Tibial nerve (tissue), 3 donors: ENCODE measurements at regions not wholly inside any gene's neighbourhood (a gene's known extent, or its start where the extent isn't known, plus 50 kb on each side); places are given as distances from the start of the nearest gene placed in this dataset.

Experiments
- POLR2A ChIP-seq, 2 donors: fragments of 450-650 bp; IDR thresholded peaks; one replicate each; pipeline ENCODE4 v1.6.1; 2017; ENCODE audit warnings: antibody characterized with exemption in 2 of 2, mild to moderate bottlenecking in 2 of 2, moderate library complexity in 2 of 2
- TF ChIP-seq, protein P1 (sequence below), 5 experiments: fragments of 200-600 bp in 3 of 5; fragments of 450-650 bp in 2 of 5; sonication (generic) in 3 of 5; IDR thresholded peaks; one replicate each; pipeline ENCODE4 v1.5.1; 2016 to 2019; ENCODE audit warnings: antibody characterized with exemption in 5 of 5, mild to moderate bottlenecking in 3 of 5, moderate library complexity in 2 of 5

- TF ChIP-seq, protein P1, sequence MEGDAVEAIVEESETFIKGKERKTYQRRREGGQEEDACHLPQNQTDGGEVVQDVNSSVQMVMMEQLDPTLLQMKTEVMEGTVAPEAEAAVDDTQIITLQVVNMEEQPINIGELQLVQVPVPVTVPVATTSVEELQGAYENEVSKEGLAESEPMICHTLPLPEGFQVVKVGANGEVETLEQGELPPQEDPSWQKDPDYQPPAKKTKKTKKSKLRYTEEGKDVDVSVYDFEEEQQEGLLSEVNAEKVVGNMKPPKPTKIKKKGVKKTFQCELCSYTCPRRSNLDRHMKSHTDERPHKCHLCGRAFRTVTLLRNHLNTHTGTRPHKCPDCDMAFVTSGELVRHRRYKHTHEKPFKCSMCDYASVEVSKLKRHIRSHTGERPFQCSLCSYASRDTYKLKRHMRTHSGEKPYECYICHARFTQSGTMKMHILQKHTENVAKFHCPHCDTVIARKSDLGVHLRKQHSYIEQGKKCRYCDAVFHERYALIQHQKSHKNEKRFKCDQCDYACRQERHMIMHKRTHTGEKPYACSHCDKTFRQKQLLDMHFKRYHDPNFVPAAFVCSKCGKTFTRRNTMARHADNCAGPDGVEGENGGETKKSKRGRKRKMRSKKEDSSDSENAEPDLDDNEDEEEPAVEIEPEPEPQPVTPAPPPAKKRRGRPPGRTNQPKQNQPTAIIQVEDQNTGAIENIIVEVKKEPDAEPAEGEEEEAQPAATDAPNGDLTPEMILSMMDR (IDR thresholded peaks at IDR 0.05), result no peak
- no peak for TF ChIP-seq POLR2A (IDR thresholded peaks at IDR 0.05)
These were observed 309.9 kb downstream of the ADGRD1 start for GRCh38 chr12:131263626-131264025.
